ENCODE measurements at regions not wholly inside any gene's neighbourhood (a gene's known extent, or its start where the extent isn't known, plus 50 kb on each side); places are given as distances from the start of the nearest gene placed in this dataset.

- TF ChIP-seq POLR2A (IDR thresholded peaks at IDR 0.05) = no peak
- TF ChIP-seq, protein P1, sequence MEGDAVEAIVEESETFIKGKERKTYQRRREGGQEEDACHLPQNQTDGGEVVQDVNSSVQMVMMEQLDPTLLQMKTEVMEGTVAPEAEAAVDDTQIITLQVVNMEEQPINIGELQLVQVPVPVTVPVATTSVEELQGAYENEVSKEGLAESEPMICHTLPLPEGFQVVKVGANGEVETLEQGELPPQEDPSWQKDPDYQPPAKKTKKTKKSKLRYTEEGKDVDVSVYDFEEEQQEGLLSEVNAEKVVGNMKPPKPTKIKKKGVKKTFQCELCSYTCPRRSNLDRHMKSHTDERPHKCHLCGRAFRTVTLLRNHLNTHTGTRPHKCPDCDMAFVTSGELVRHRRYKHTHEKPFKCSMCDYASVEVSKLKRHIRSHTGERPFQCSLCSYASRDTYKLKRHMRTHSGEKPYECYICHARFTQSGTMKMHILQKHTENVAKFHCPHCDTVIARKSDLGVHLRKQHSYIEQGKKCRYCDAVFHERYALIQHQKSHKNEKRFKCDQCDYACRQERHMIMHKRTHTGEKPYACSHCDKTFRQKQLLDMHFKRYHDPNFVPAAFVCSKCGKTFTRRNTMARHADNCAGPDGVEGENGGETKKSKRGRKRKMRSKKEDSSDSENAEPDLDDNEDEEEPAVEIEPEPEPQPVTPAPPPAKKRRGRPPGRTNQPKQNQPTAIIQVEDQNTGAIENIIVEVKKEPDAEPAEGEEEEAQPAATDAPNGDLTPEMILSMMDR (IDR thresholded peaks at IDR 0.05) = no peak
These were observed 525.0 kb upstream of the TCF4 start for GRCh38 chr18:56112984-56113383.

All from sigmoid colon (tissue), 3 donors.